K562 (cell line): ENCODE measurements at regions not wholly inside any gene's neighbourhood (a gene's known extent, or its start where the extent isn't known, plus 50 kb on each side); places are given as distances from the start of the nearest gene placed in this dataset.

Experiments used
- ATAC-seq: fragments of 200-7000 bp; cut with Tn5 transposase; 3 replicates; pipeline ENCODE4 v1.9.1; 2020; ENCODE audit warnings: moderate library complexity
- BruUV-seq: library from RNA; stranded (reverse); fragments of 400-500 nt; replicated peaks from 2 replicates; lab custom pipeline; 2021; lab: Mats Ljungman, UMichigan
- CTCF ChIA-PET: fragments of 300-600 bp; formaldehyde crosslinking; extraction: SDS; loops from one replicate; lab custom pipeline; 2021; ENCODE audit warnings: low intra/inter-chr PET ratio; lab: Yijun Ruan, JAX
- POLR2A ChIA-PET: fragments of 300-600, 350-650 bp; sonication (Branson Sonifier 250); formaldehyde crosslinking; extraction: SDS; loops from one replicate; lab custom pipeline; 2021; ENCODE audit warnings: antibody characterized with exemption, inconsistent platforms; lab: Yijun Ruan, JAX
- DNase-seq, 4 experiments: peaks; one replicate each; pipeline versions ENCODE4 v3.0.0 to v3.0.0-alpha.2; 2011 to 2018; ENCODE audit warnings: low spot score in 3 of 4, mixed read lengths in 3 of 4; ENCODE audit errors: extremely low read depth in 1 of 4
- FAIRE-seq: peaks from 2 replicates; lab custom pipeline; 2011; peaks lifted over from hg19 to GRCh38; lab: Jason Lieb, UNC
- H2AFZ ChIP-seq: 2 replicates; pipeline ENCODE4 v1.6.0; 2011; ENCODE audit warnings: low read depth, low read length, control low read depth, inconsistent platforms
- H3K27ac ChIP-seq: fragments of 200-600 bp; 3 replicates; pipeline ENCODE4 v1.8.0; 2011; ENCODE audit warnings: low read depth, mild to moderate bottlenecking, control low read depth, inconsistent platforms, low read length, moderate library complexity, mixed read lengths; ENCODE audit errors: extremely low read depth
- H3K27me3 ChIP-seq, 2 experiments: fragments of 300-600 bp in 1 of 2; 2 replicates in 1 of 2; 3 replicates in 1 of 2; pipeline versions ENCODE4 v1.6.0 to v1.8.0; 2011; ENCODE audit warnings: inconsistent platforms in 2 of 2, low read length in 2 of 2, mild to moderate bottlenecking in 1 of 2, mixed read lengths in 1 of 2, moderate library complexity in 1 of 2; ENCODE audit not compliant: control insufficient read depth in 2 of 2, insufficient read depth in 2 of 2
- H3K36me3 ChIP-seq: fragments of 300-600 bp; 3 replicates; pipeline ENCODE4 v1.8.0; 2011; ENCODE audit warnings: mild to moderate bottlenecking, low read length, inconsistent platforms; ENCODE audit not compliant: control insufficient read depth, insufficient read depth
- H3K4me1 ChIP-seq, 2 experiments: fragments of 200-600 bp in 1 of 2; replicated peaks in 1 of 2; 2 replicates in 1 of 2; 3 replicates in 1 of 2; pipeline versions ENCODE4 v1.5.1 to v1.8.0; 2011; ENCODE audit warnings: inconsistent platforms in 2 of 2, low read length in 2 of 2, mild to moderate bottlenecking in 1 of 2, mixed read lengths in 1 of 2, moderate library complexity in 1 of 2; ENCODE audit not compliant: control insufficient read depth in 2 of 2, insufficient read depth in 2 of 2
- H3K4me2 ChIP-seq: 2 replicates; pipeline ENCODE4 v1.6.1; 2011; ENCODE audit warnings: low read length, control low read depth, inconsistent platforms, mixed read lengths; ENCODE audit not compliant: insufficient read depth
- H3K4me3 ChIP-seq: fragments of 200-600 bp; sonication (generic), shearing (Covaris generic); 2 replicates; pipeline ENCODE4 v1.5.1; 2016; ENCODE audit warnings: control low read depth, inconsistent platforms
- H3K79me2 ChIP-seq: fragments of 200-600 bp; 3 replicates; pipeline ENCODE4 v1.8.0; 2011; ENCODE audit warnings: low read length, inconsistent platforms; ENCODE audit not compliant: control insufficient read depth, insufficient read depth
- H3K9ac ChIP-seq, 2 experiments: 2 replicates each; pipeline versions ENCODE4 v1.6.0 to v1.6.1; 2011; ENCODE audit warnings: low read depth in 2 of 2, low read length in 2 of 2, control low read depth in 1 of 2, inconsistent platforms in 1 of 2, mild to moderate bottlenecking in 1 of 2, mixed read lengths in 1 of 2; ENCODE audit not compliant: insufficient read depth in 1 of 2
- H3K9me1 ChIP-seq: one replicate; pipeline ENCODE4 v1.6.0; 2011; ENCODE audit warnings: inconsistent platforms, mild to moderate bottlenecking, low read length, moderate library complexity; ENCODE audit not compliant: control insufficient read depth, insufficient read depth
- H3K9me3 ChIP-seq: replicated peaks from 2 replicates; pipeline ENCODE4 v1.5.1; 2011; ENCODE audit warnings: low read depth, low read length, inconsistent platforms; ENCODE audit not compliant: control insufficient read depth, insufficient read depth
- H4K20me1 ChIP-seq: replicated peaks from 2 replicates; pipeline ENCODE4 v1.6.1; 2011; ENCODE audit warnings: low read length, inconsistent platforms, mixed read lengths; ENCODE audit not compliant: control insufficient read depth, insufficient read depth
- ARHGAP35 ChIP-seq: fragments of 450-650 bp; IDR thresholded peaks from 2 replicates; pipeline ENCODE4 v1.6.1; 2018; ENCODE audit not compliant: partially characterized antibody
- BRD4 ChIP-seq: fragments of 200-600 bp; sonication (generic); IDR thresholded peaks from 2 replicates; pipeline ENCODE4 v1.6.1; 2017; ENCODE audit warnings: inconsistent platforms
- GTF3C2 ChIP-seq: IDR thresholded peaks from 3 replicates; pipeline ENCODE4 v1.6.1; 2011; ENCODE audit warnings: borderline replicate concordance, mild to moderate bottlenecking, moderate library complexity; ENCODE audit not compliant: insufficient read length; ENCODE audit errors: extremely low read depth
- PTBP1 ChIP-seq: fragments of 200-400 bp; formaldehyde crosslinking; IDR thresholded peaks from 2 replicates; pipeline ENCODE4 v1.6.1; 2017; ENCODE audit warnings: low read depth, low read length
- SIRT6 ChIP-seq: IDR thresholded peaks from one replicate; pipeline ENCODE4 v1.6.1; 2012; ENCODE audit warnings: low read depth, mild to moderate bottlenecking, control low read depth, inconsistent platforms, low read length, moderate library complexity
- STAT6 ChIP-seq: sonication (generic); formaldehyde crosslinking; IDR thresholded peaks from 2 replicates; pipeline ENCODE4 v1.8.1; 2023; ENCODE audit warnings: mild to moderate bottlenecking, missing genetic modification reagents
- TBL1XR1 ChIP-seq, 2 experiments: IDR thresholded peaks; 2 replicates each; pipeline ENCODE4 v1.6.1; 2012; ENCODE audit warnings: improper control_type of control experiment in 2 of 2, low read length in 2 of 2, mild to moderate bottlenecking in 1 of 2
- TCFL5 ChIP-seq: fragments of 250-450 bp; sonication (Bioruptor Pico); conservative IDR thresholded peaks from 2 replicates; pipeline ENCODE4 v1.6.1; 2021; ENCODE audit warnings: mild to moderate bottlenecking, moderate library complexity, matching md5 sums
- ZBTB49 ChIP-seq: sonication (generic); formaldehyde crosslinking; IDR thresholded peaks from 2 replicates; pipeline ENCODE4 v1.8.0; 2022; ENCODE audit warnings: missing genetic modification reagents, mild to moderate bottlenecking, borderline replicate concordance
- ZBTB7A ChIP-seq: IDR thresholded peaks from 2 replicates; pipeline ENCODE4 v1.6.1; 2011; ENCODE audit warnings: low read depth, mild to moderate bottlenecking, low read length, moderate library complexity, borderline replicate concordance; ENCODE audit not compliant: control insufficient read depth
- ZNF197 ChIP-seq: fragments of 200-800 bp; sonication (Bioruptor generic); IDR thresholded peaks from 2 replicates; pipeline ENCODE4 v1.6.1; 2016; ENCODE audit warnings: low read depth, missing genetic modification characterization, missing compliant biosample characterization
- ZNF589 ChIP-seq: fragments of 200-800 bp; sonication (Bioruptor generic); IDR thresholded peaks from 2 replicates; pipeline ENCODE4 v1.6.1; 2016; ENCODE audit warnings: low read depth, missing genetic modification characterization, missing compliant biosample characterization
- WGBS: fragments of 100-300 bp; shearing (Covaris generic); methylation state at CpG from one replicate; pipeline ENCODE4 v1.1.6; 2016; ENCODE audit warnings: low coverage, mixed read lengths; ENCODE audit not compliant: insufficient coverage; ENCODE audit errors: missing lambda C conversion rate; 5-methylcytosine and 5-hydroxymethylcytosine counted together
- in situ Hi-C: fragments of 300-500 bp; cut with MboI; formaldehyde crosslinking; loops from 4 replicates; pipeline ENCODE4 v1.15.0; 2018; ENCODE audit warnings: inconsistent platforms, mixed read lengths
- intact Hi-C: fragments of 100-400 bp; cut with micrococcal nuclease; formaldehyde crosslinking; loops from 2 replicates; pipeline ENCODE4 v1.14.2; 2022
- TF ChIP-seq, protein P1 (sequence below): fragments of 250-450 bp; sonication (Bioruptor Pico); IDR thresholded peaks from 2 replicates; pipeline ENCODE4 v1.8.0; 2021; ENCODE audit warnings: mild to moderate bottlenecking, moderate library complexity

DNA sequence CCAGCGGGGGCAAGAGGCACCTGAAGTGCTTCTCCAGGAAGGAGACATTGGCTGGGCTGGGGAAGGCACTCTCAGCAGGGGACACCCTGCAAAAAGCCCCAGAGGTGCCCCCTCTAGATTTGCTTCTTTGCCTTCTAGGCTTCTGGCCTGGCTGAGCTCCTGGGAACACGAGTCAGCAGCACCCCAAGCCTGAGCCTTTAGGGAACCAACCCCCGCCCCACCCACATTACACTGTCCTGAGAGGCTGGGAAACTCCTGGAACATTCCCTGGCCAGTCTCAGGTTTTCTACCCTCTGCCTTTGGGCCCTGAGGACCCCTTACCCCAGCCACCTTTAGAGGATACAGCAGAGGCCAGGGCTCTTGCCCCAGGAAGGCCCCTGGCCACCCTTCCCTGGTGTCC, 108.4 kb upstream of the LINGO1 start:
- peak overlapping the region in 1 of 2 experiments; percentile 46; a peak in 2 of 4 replicates for H3K9ac ChIP-seq
- H3K79me2 ChIP-seq = no peaks in the 10 kb centered on the region
- no peaks in the 10 kb centered on the region for H3K27me3 ChIP-seq
- H3K27ac ChIP-seq = no peak overlapping the region
- H3K4me2 ChIP-seq = no peak overlapping the region
- in situ Hi-C loops = no loop called here
- H2AFZ ChIP-seq = no peak overlapping the region
- peaks cover 29 to 57% of the 10 kb centered on the region in 2 experiments; a peak in 4 of 5 replicates for H3K4me1 ChIP-seq
- ChIA-PET CTCF (no interaction called here), POLR2A (interaction anchor here (0.8 to 1.8 kb wide), 3 partner anchors 11 to 13 kb away, joined by 3 to 6 read pairs (median 4); no protein-coding TSS in a partner anchor)
- 55% methylated on average over 3 of the region's 3 CpGs for WGBS
- H3K9me1 ChIP-seq = no peaks in the 10 kb centered on the region
- intact Hi-C loops = no loop called here
- no peak overlapping the region for H3K4me3 ChIP-seq
- no peaks in the 10 kb centered on the region for H3K36me3 ChIP-seq
- no peaks in the 10 kb centered on the region for H4K20me1 ChIP-seq
- DNase-seq = no peak
- ATAC-seq = no peak
- BruUV-seq = no TSS peak
- FAIRE-seq = no peak
- H3K9me3 ChIP-seq = no peaks in the 10 kb centered on the region
- TF ChIP-seq PTBP1 = no peak
- no peak for TF ChIP-seq GTF3C2
- TF ChIP-seq ZBTB49 (CRISPR knock-in tag) = no peak
- no peak for TF ChIP-seq ARHGAP35
- TF ChIP-seq STAT6 = no peak
- no peak for TF ChIP-seq SIRT6
- TF ChIP-seq ZBTB7A = no peak
- TF ChIP-seq, protein P1, sequence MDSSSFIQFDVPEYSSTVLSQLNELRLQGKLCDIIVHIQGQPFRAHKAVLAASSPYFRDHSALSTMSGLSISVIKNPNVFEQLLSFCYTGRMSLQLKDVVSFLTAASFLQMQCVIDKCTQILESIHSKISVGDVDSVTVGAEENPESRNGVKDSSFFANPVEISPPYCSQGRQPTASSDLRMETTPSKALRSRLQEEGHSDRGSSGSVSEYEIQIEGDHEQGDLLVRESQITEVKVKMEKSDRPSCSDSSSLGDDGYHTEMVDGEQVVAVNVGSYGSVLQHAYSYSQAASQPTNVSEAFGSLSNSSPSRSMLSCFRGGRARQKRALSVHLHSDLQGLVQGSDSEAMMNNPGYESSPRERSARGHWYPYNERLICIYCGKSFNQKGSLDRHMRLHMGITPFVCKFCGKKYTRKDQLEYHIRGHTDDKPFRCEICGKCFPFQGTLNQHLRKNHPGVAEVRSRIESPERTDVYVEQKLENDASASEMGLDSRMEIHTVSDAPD (CRISPR knock-in tag) = no peak
- TF ChIP-seq TBL1XR1 (IDR thresholded peaks at IDR 0.05; ENCODE audit: low read length in 2 of 2) = no peak
- no peak for TF ChIP-seq ZNF589 (CRISPR knock-in tag)
- no peak for TF ChIP-seq TCFL5 (CRISPR knock-in tag)
- TF ChIP-seq ZNF197 (CRISPR knock-in tag) = no peak
- TF ChIP-seq BRD4 = no peak
